Calu3 (cell line): ENCODE measurements at regions not wholly inside any gene's neighbourhood (a gene's known extent, or its start where the extent isn't known, plus 50 kb on each side); places are given as distances from the start of the nearest gene placed in this dataset.

ENCODE experiments used
- BruUV-seq: library from RNA; stranded (reverse); fragments of 400-500 nt; replicated peaks from 2 replicates; lab custom pipeline; 2021; lab: Mats Ljungman, UMichigan
- CTCF ChIA-PET: fragments of 300-600 bp; sonication (Branson Sonifier 250); formaldehyde crosslinking; loops from one replicate; lab custom pipeline; 2022; ENCODE audit warnings: antibody characterized with exemption; lab: Charles Lee
- DNase-seq: peaks from one replicate; pipeline ENCODE4 v3.0.0; 2022
- H3K27ac Mint-ChIP-seq: one replicate; pipeline ENCODE4 v1.8.0; 2022; ENCODE audit warnings: mixed read lengths; ENCODE audit not compliant: unreplicated experiment
- H3K27me3 Mint-ChIP-seq: one replicate; pipeline ENCODE4 v1.8.0; 2022; ENCODE audit warnings: mixed read lengths; ENCODE audit not compliant: unreplicated experiment
- H3K36me3 Mint-ChIP-seq: one replicate; pipeline ENCODE4 v1.8.0; 2022; ENCODE audit warnings: mild to moderate bottlenecking, moderate library complexity, mixed read lengths; ENCODE audit not compliant: insufficient read depth, unreplicated experiment
- H3K4me1 Mint-ChIP-seq: one replicate; pipeline ENCODE4 v1.8.0; 2022; ENCODE audit warnings: mild to moderate bottlenecking, low read depth, mixed read lengths; ENCODE audit not compliant: unreplicated experiment
- H3K4me3 Mint-ChIP-seq: one replicate; pipeline ENCODE4 v1.8.0; 2022; ENCODE audit warnings: mild to moderate bottlenecking, low read depth, moderate library complexity, mixed read lengths; ENCODE audit not compliant: unreplicated experiment
- H3K9me3 Mint-ChIP-seq: one replicate; pipeline ENCODE4 v1.8.0; 2022; ENCODE audit warnings: low read depth, mixed read lengths; ENCODE audit not compliant: unreplicated experiment
- CTCF ChIP-seq: fragments of 200-600 bp; IDR thresholded peaks from one replicate; pipeline ENCODE4 v1.8.0; 2022; ENCODE audit warnings: antibody characterized with exemption; ENCODE audit not compliant: unreplicated experiment
- intact Hi-C: fragments of 100-400 bp; cut with micrococcal nuclease; formaldehyde crosslinking; loops from one replicate; pipeline ENCODE4 v1.10.0; 2022; ENCODE audit not compliant: unreplicated experiment

GRCh38 chr14:98606041-98606640 lies 665.9 kb downstream of the BCL11B start:
- CTCF ChIA-PET = no interaction called here
- peaks cover 5% of the 10 kb centered on the region for H3K36me3 Mint-ChIP-seq
- intact Hi-C loops = no loop called here
- no TSS peak for BruUV-seq
- H3K27me3 Mint-ChIP-seq = peaks cover 13% of the 10 kb centered on the region
- H3K4me1 Mint-ChIP-seq = no peaks in the 10 kb centered on the region
- peaks cover 7% of the 10 kb centered on the region for H3K9me3 Mint-ChIP-seq
- no peak overlapping the region for H3K27ac Mint-ChIP-seq
- no peak for TF ChIP-seq CTCF
- no peak overlapping the region for H3K4me3 Mint-ChIP-seq
- no peak for DNase-seq

GRCh38 chr14:98606816-98607215 lies 665.2 kb downstream of the BCL11B start:
- no peak for TF ChIP-seq CTCF
- peaks cover 13% of the 10 kb centered on the region for H3K27me3 Mint-ChIP-seq
- H3K9me3 Mint-ChIP-seq = peaks cover 7% of the 10 kb centered on the region
- CTCF ChIA-PET = no interaction called here
- H3K4me1 Mint-ChIP-seq = no peaks in the 10 kb centered on the region
- DNase-seq = no peak
- intact Hi-C loops = no loop called here
- no peak overlapping the region for H3K27ac Mint-ChIP-seq
- no TSS peak for BruUV-seq
- no peak overlapping the region for H3K4me3 Mint-ChIP-seq
- peaks cover 4% of the 10 kb centered on the region for H3K36me3 Mint-ChIP-seq

GRCh38 chr14:98607341-98607910 lies 664.6 kb downstream of the BCL11B start:
- CTCF ChIA-PET = no interaction called here
- Mint-ChIP-seq H3K4me3 (no peak overlapping the region), H3K4me1 (no peaks in the 10 kb centered on the region), H3K9me3 (peaks cover 8% of the 10 kb centered on the region), H3K27me3 (peaks cover 10% of the 10 kb centered on the region), H3K27ac (no peak overlapping the region), H3K36me3 (no peaks in the 10 kb centered on the region)
- no peak for DNase-seq
- BruUV-seq = no TSS peak
- intact Hi-C loops = no loop called here
- TF ChIP-seq CTCF = no peak

DNA sequence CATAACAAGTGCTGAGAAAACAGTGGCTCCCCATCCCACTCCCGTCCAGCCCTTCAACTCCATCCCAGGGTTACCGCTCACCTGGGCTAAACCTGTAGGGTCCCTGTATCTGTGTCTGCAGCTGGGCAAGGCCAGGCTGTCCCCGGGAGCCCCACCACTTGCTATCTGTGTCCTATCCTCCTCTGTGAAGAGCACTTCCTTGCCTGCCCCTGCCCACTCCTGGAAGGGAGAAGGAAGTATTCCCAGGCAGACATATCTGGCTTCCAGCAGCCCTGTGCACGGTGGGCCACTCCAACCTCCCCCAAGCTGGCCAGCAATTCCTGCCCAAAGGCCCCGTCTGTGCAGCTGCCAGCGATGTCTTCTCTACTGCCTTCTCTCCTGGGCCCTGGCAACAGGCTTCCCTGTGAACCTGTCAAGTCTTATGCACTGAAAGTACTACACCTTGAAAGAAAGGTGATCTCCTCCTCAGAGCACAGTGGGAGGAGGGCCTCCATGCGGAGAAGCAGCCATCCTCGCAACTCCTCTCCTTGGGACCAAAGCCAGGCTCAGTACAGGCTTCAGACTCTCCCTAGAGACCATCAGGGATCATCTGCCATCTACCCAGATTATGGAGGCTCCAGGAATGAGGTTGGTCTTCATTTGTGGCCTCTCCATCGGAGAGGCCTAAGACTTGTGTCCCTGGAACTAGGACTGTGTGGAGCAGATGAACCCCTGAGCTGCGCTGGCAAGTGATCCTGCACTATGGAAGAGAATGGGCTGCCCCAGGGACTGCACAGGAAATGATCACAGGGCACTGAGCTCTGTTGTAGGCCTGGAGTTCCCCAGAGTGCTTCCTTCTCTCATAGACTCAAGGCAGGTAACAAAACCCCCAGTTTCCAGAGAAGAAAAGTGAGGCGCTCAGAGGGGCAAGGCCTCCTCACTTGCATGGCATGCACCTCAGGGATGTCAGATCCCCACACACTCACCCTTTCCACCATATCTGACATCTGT lies 663.6 kb downstream of the BCL11B start:
- intact Hi-C loops = no loop called here
- TF ChIP-seq CTCF = no peak
- no peak for DNase-seq
- peaks cover 7% of the 10 kb centered on the region for H3K9me3 Mint-ChIP-seq
- no peaks in the 10 kb centered on the region for H3K4me1 Mint-ChIP-seq
- no TSS peak for BruUV-seq
- H3K36me3 Mint-ChIP-seq = no peaks in the 10 kb centered on the region
- H3K4me3 Mint-ChIP-seq = no peak overlapping the region
- no peak overlapping the region for H3K27ac Mint-ChIP-seq
- peaks cover under 1% of the 10 kb centered on the region for H3K27me3 Mint-ChIP-seq
- CTCF ChIA-PET = no interaction called here
